ENCODE measurements at regions not wholly inside any gene's neighbourhood (a gene's known extent, or its start where the extent isn't known, plus 50 kb on each side); places are given as distances from the start of the nearest gene placed in this dataset.
"Not testable (repeated sequence)": the region's sequence is repeated elsewhere in the genome, so short reads cannot be mapped to it uniquely, and the experiment has no call there.

- intact Hi-C loops (cut with DNase I); ATAC-seq; H3K36me3 ChIP-seq: not testable (repeated sequence)
Observed at GRCh38 chr11:48902153-48902450, 81.6 kb downstream of the TRIM51G start.

DNA sequence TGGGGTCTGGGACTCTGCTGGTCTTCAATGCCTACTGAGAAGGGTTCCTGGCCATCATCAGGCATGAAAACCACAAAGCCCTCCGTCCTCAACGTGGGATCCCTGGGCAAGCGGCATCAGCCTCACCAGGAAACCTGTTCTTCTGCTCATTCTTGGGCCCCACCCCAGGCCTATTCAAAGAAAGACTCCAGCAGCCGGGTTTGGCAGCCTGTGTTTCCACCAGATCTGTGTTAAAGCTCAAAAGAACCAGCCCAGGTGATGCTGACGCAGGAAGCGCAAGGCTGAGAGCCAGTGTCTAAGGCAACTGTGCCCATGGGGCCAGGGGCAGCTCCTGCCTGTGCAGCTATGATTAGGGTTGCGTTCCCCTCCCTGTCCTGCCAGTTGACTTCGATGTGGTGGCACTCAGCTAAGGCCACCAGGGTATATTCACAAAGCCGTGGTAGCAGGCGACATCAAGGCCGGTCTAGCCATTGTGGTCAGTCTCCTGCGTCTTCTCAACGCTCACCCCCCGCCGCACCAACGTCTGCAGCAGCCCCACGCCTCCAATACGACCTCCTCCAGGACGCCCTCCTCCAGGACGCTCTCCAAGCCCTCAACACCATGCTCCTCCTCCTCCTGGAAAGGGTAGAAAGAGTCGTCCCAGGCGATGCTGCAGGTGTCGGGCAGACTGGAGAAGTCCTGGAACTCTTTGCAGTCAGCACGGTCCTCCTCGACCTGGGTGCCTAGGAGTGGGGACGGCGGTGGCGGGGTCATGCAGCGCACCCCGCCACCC is 82.1 kb downstream of the TRIM51G start:
- H3K27me3 ChIP-seq; H3K9me3 ChIP-seq; ATAC-seq; H3K27ac ChIP-seq; DNase-seq; H3K4me3 ChIP-seq; intact Hi-C loops (cut with DNase I); H3K36me3 ChIP-seq; H3K4me1 ChIP-seq: not testable (repeated sequence)
- WGBS, 4 donors: 87 to 88% (median 88%) methylated on average over 29 to 30 of the region's 30 CpGs

More at GRCh38 chr11:48902153-48902450, 81.6 kb downstream of the TRIM51G start:
- H3K4me1 ChIP-seq, DNase-seq, H3K4me3 ChIP-seq, H3K27me3 ChIP-seq, H3K9me3 ChIP-seq, H3K27ac ChIP-seq: not testable (repeated sequence)
- WGBS, 4 donors: 72 to 93% (median 87%) methylated on average over 6 of the region's 6 CpGs

GRCh38 chr11:48900801-48901181 is 82.9 kb downstream of the TRIM51G start:
- H3K36me3 ChIP-seq; ATAC-seq; H3K27ac ChIP-seq; H3K4me1 ChIP-seq; intact Hi-C loops (cut with DNase I); H3K27me3 ChIP-seq; H3K4me3 ChIP-seq; H3K9me3 ChIP-seq; DNase-seq: not testable (repeated sequence)
- 82 to 85% (median 84%) methylated on average over 24 to 29 of the region's 29 CpGs for WGBS, 4 donors

DNA sequence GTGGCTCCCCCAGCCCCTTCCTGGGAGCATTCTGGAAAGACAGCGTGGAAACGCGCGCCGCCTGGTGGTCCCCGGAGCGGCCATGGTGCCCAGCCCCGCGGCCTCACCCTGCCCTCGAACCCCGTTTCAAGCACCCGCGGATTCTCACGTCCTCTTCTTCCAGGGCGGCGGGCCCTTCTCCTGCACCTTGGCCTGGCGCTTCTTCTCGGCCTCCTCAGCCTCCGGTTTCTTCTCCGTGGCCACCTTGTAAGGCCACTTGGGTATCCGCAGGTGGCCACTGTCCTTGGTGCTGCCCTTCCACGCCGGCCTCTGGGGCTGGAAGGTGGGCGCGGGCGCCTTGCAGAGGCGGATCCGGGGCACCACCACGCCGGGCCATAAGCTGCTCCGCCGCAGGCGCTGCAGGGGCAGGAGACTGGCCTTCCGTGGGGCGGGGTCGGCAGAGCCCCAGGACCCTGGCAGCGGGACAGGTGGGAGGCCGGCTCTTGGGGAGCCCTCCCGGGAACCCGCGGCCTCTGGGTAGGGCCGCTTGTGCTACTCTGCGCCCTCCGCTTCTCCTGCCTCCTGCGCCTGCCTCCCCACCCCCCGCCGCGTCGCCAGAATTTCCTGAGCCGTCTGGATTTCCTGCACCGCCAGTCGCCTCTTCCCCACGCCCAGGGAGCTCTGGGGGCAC is 83.4 kb downstream of the TRIM51G start:
- DNase-seq (peak in 2 of 5 donors; percentile 17 to 43), ATAC-seq (no peak)
- intact Hi-C loops (cut with DNase I): no loop called here
- no peaks in the 10 kb centered on the region for H3K27me3 ChIP-seq
- no peaks in the 10 kb centered on the region for H3K36me3 ChIP-seq
- H3K4me1 ChIP-seq: no peaks in the 10 kb centered on the region
- no peak overlapping the region for H3K27ac ChIP-seq
- TF ChIP-seq, protein P1, sequence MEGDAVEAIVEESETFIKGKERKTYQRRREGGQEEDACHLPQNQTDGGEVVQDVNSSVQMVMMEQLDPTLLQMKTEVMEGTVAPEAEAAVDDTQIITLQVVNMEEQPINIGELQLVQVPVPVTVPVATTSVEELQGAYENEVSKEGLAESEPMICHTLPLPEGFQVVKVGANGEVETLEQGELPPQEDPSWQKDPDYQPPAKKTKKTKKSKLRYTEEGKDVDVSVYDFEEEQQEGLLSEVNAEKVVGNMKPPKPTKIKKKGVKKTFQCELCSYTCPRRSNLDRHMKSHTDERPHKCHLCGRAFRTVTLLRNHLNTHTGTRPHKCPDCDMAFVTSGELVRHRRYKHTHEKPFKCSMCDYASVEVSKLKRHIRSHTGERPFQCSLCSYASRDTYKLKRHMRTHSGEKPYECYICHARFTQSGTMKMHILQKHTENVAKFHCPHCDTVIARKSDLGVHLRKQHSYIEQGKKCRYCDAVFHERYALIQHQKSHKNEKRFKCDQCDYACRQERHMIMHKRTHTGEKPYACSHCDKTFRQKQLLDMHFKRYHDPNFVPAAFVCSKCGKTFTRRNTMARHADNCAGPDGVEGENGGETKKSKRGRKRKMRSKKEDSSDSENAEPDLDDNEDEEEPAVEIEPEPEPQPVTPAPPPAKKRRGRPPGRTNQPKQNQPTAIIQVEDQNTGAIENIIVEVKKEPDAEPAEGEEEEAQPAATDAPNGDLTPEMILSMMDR (IDR thresholded peaks at IDR 0.05): no peak
- no peak for TF ChIP-seq POLR2A (IDR thresholded peaks at IDR 0.05)
- WGBS, 4 donors: 57 to 80% (median 72%) methylated on average over 23 to 53 of the region's 53 CpGs
- no peak overlapping the region for H3K4me3 ChIP-seq
- no peaks in the 10 kb centered on the region for H3K9me3 ChIP-seq

GRCh38 chr11:48880021-48880441 is 103.7 kb downstream of the TRIM51G start:
- DNase-seq: peak in 2 of 5 donors; percentile 7 to 22
- intact Hi-C loops (cut with DNase I): no loop called here

More at GRCh38 chr11:48880021-48880441, 103.7 kb downstream of the TRIM51G start:
- Histone ChIP-seq H3K4me1 (no peaks in the 10 kb centered on the region), H3K27me3 (no peaks in the 10 kb centered on the region), H3K9me3 (peaks cover 0 to 6% (median 0%) of the 10 kb centered on the region in 12 donors), H3K4me3 (no peak overlapping the region), H3K27ac (no peak overlapping the region), H3K36me3 (no peaks in the 10 kb centered on the region)
- WGBS, 4 donors: 86 to 90% (median 87%) methylated on average over 23 to 24 of the region's 24 CpGs
- no peak for ATAC-seq
- TF ChIP-seq, protein P1 (IDR thresholded peaks at IDR 0.05): no peak
- TF ChIP-seq POLR2A (IDR thresholded peaks at IDR 0.05): no peak
